Mesendoderm (in vitro differentiated cells): ENCODE measurements at regions not wholly inside any gene's neighbourhood (a gene's known extent, or its start where the extent isn't known, plus 50 kb on each side); places are given as distances from the start of the nearest gene placed in this dataset.

Experiments used
- DNase-seq: peaks from one replicate; pipeline ENCODE4 v3.0.0; 2013
- H2AK5ac ChIP-seq: 2 replicates; pipeline ENCODE4 v1.6.1; 2013; ENCODE audit warnings: low read length, inconsistent platforms
- H2BK120ac ChIP-seq: 2 replicates; pipeline ENCODE4 v1.6.1; 2013; ENCODE audit warnings: low read depth, mild to moderate bottlenecking, low read length, moderate library complexity, mixed read lengths
- H2BK15ac ChIP-seq: replicated peaks from 2 replicates; pipeline ENCODE4 v1.6.1; 2013; ENCODE audit warnings: low read depth, mild to moderate bottlenecking, moderate library complexity
- H2BK5ac ChIP-seq: 2 replicates; pipeline ENCODE4 v1.6.1; 2013; ENCODE audit warnings: low read length, inconsistent platforms
- H3K18ac ChIP-seq: 2 replicates; pipeline ENCODE4 v1.6.1; 2013; ENCODE audit warnings: mild to moderate bottlenecking, low read length, mixed read lengths
- H3K23ac ChIP-seq: one replicate; pipeline ENCODE4 v1.6.1; 2013; ENCODE audit warnings: low read length
- H3K27ac ChIP-seq: 2 replicates; pipeline ENCODE4 v1.5.1; 2013; ENCODE audit warnings: low read depth, mild to moderate bottlenecking, inconsistent platforms, low read length, moderate library complexity
- H3K27me3 ChIP-seq: 2 replicates; pipeline ENCODE4 v1.6.1; 2013; ENCODE audit warnings: low read length, control low read depth, mild to moderate bottlenecking, inconsistent platforms; ENCODE audit not compliant: insufficient read depth, poor library complexity
- H3K36me3 ChIP-seq: 2 replicates; pipeline ENCODE4 v1.6.1; 2013; ENCODE audit warnings: low read length, inconsistent platforms; ENCODE audit not compliant: control insufficient read depth, insufficient read depth
- H3K4ac ChIP-seq: one replicate; pipeline ENCODE4 v1.6.1; 2013; ENCODE audit warnings: low read depth, mild to moderate bottlenecking, low read length, moderate library complexity
- H3K4me1 ChIP-seq: 2 replicates; pipeline ENCODE4 v1.6.1; 2013; ENCODE audit warnings: low read depth, low read length, inconsistent platforms; ENCODE audit not compliant: control insufficient read depth
- H3K4me2 ChIP-seq: 2 replicates; pipeline ENCODE4 v1.6.1; 2013; ENCODE audit warnings: low read length
- H3K4me3 ChIP-seq: 2 replicates; pipeline ENCODE4 v1.5.1; 2013; ENCODE audit warnings: mild to moderate bottlenecking, low read length
- H3K56ac ChIP-seq: one replicate; pipeline ENCODE4 v1.6.1; 2013; ENCODE audit warnings: low read length
- H3K79me1 ChIP-seq: 2 replicates; pipeline ENCODE4 v1.6.1; 2013; ENCODE audit warnings: low read length, inconsistent platforms
- H3K79me2 ChIP-seq: 2 replicates; pipeline ENCODE4 v1.6.1; 2013; ENCODE audit warnings: mild to moderate bottlenecking, low read length; ENCODE audit not compliant: control insufficient read depth, insufficient read depth
- H3K9ac ChIP-seq: 2 replicates; pipeline ENCODE4 v1.6.1; 2013; ENCODE audit warnings: low read length, inconsistent platforms
- H4K5ac ChIP-seq: one replicate; pipeline ENCODE4 v1.6.1; 2013; ENCODE audit warnings: low read length
- H4K8ac ChIP-seq: one replicate; pipeline ENCODE4 v1.6.1; 2013; ENCODE audit warnings: low read depth, mild to moderate bottlenecking, control low read depth, low read length, moderate library complexity
- WGBS: extraction: QIAGEN DNeasy Blood & Tissue Kit; methylation state at CpG from one replicate; pipeline ENCODE4 v1.1.7; 2013; ENCODE audit warnings: low lambda C conversion rate, missing lambda C conversion rate; ENCODE audit not compliant: insufficient coverage; ENCODE audit errors: extremely low coverage; 5-methylcytosine and 5-hydroxymethylcytosine counted together

DNA sequence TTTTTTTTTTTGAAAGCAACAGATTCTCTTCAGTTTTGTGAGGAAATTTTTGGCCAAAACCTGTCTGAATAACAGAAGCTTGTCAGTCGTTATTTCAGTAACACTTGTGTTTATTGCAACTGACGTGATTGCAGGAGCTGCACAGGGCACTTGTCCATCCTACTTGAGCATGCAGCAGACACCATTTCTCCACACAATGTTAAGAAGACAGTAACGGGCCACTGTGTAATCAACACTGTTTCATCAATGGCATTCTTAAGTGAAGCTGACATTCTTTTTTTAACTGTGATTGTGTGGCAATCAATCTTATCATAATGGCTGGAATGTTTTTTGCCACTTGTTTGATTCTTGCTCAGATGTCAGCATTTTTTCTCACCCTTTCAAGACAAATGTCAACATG lies 50.1 kb upstream of the PIEZO2 start:
- no CpG with 5 or more reads among the region's 3 CpGs for WGBS

More for the DNA sequence above, 50.1 kb upstream of the PIEZO2 start:
- Histone ChIP-seq H3K79me1 (no peaks in the 10 kb centered on the region), H3K56ac (no peak overlapping the region), H3K36me3 (no peaks in the 10 kb centered on the region), H4K8ac (no peak overlapping the region), H2AK5ac (no peak overlapping the region), H3K4ac (no peak overlapping the region), H2BK15ac (no peak overlapping the region), H3K23ac (no peak overlapping the region), H3K18ac (no peak overlapping the region), H3K4me2 (no peak overlapping the region), H2BK5ac (no peak overlapping the region), H3K27ac (no peak overlapping the region), H3K4me3 (no peak overlapping the region), H3K79me2 (no peaks in the 10 kb centered on the region), H3K27me3 (no peaks in the 10 kb centered on the region), H4K5ac (no peak overlapping the region), H2BK120ac (no peak overlapping the region), H3K4me1 (no peaks in the 10 kb centered on the region), H3K9ac (no peak overlapping the region)
- DNase-seq, result peak; percentile 43
